Mesendoderm (in vitro differentiated cells): ENCODE measurements at regions not wholly inside any gene's neighbourhood (a gene's known extent, or its start where the extent isn't known, plus 50 kb on each side); places are given as distances from the start of the nearest gene placed in this dataset.
A peak's percentile ranks its signal among the peaks of the same experiment; 100 is the strongest.

Experiments used
- DNase-seq: peaks from one replicate; pipeline ENCODE4 v3.0.0; 2013
- H2AK5ac ChIP-seq: 2 replicates; pipeline ENCODE4 v1.6.1; 2013; ENCODE audit warnings: low read length, inconsistent platforms
- H2BK120ac ChIP-seq: 2 replicates; pipeline ENCODE4 v1.6.1; 2013; ENCODE audit warnings: low read depth, mild to moderate bottlenecking, low read length, moderate library complexity, mixed read lengths
- H2BK15ac ChIP-seq: replicated peaks from 2 replicates; pipeline ENCODE4 v1.6.1; 2013; ENCODE audit warnings: low read depth, mild to moderate bottlenecking, moderate library complexity
- H2BK5ac ChIP-seq: 2 replicates; pipeline ENCODE4 v1.6.1; 2013; ENCODE audit warnings: low read length, inconsistent platforms
- H3K18ac ChIP-seq: 2 replicates; pipeline ENCODE4 v1.6.1; 2013; ENCODE audit warnings: mild to moderate bottlenecking, low read length, mixed read lengths
- H3K23ac ChIP-seq: one replicate; pipeline ENCODE4 v1.6.1; 2013; ENCODE audit warnings: low read length
- H3K27ac ChIP-seq: 2 replicates; pipeline ENCODE4 v1.5.1; 2013; ENCODE audit warnings: low read depth, mild to moderate bottlenecking, inconsistent platforms, low read length, moderate library complexity
- H3K27me3 ChIP-seq: 2 replicates; pipeline ENCODE4 v1.6.1; 2013; ENCODE audit warnings: low read length, control low read depth, mild to moderate bottlenecking, inconsistent platforms; ENCODE audit not compliant: insufficient read depth, poor library complexity
- H3K36me3 ChIP-seq: 2 replicates; pipeline ENCODE4 v1.6.1; 2013; ENCODE audit warnings: low read length, inconsistent platforms; ENCODE audit not compliant: control insufficient read depth, insufficient read depth
- H3K4ac ChIP-seq: one replicate; pipeline ENCODE4 v1.6.1; 2013; ENCODE audit warnings: low read depth, mild to moderate bottlenecking, low read length, moderate library complexity
- H3K4me1 ChIP-seq: 2 replicates; pipeline ENCODE4 v1.6.1; 2013; ENCODE audit warnings: low read depth, low read length, inconsistent platforms; ENCODE audit not compliant: control insufficient read depth
- H3K4me2 ChIP-seq: 2 replicates; pipeline ENCODE4 v1.6.1; 2013; ENCODE audit warnings: low read length
- H3K4me3 ChIP-seq: 2 replicates; pipeline ENCODE4 v1.5.1; 2013; ENCODE audit warnings: mild to moderate bottlenecking, low read length
- H3K56ac ChIP-seq: one replicate; pipeline ENCODE4 v1.6.1; 2013; ENCODE audit warnings: low read length
- H3K79me1 ChIP-seq: 2 replicates; pipeline ENCODE4 v1.6.1; 2013; ENCODE audit warnings: low read length, inconsistent platforms
- H3K79me2 ChIP-seq: 2 replicates; pipeline ENCODE4 v1.6.1; 2013; ENCODE audit warnings: mild to moderate bottlenecking, low read length; ENCODE audit not compliant: control insufficient read depth, insufficient read depth
- H3K9ac ChIP-seq: 2 replicates; pipeline ENCODE4 v1.6.1; 2013; ENCODE audit warnings: low read length, inconsistent platforms
- H4K5ac ChIP-seq: one replicate; pipeline ENCODE4 v1.6.1; 2013; ENCODE audit warnings: low read length
- H4K8ac ChIP-seq: one replicate; pipeline ENCODE4 v1.6.1; 2013; ENCODE audit warnings: low read depth, mild to moderate bottlenecking, control low read depth, low read length, moderate library complexity
- whole genome bisulfite sequencing: extraction: QIAGEN DNeasy Blood & Tissue Kit; methylation state at CpG from one replicate; pipeline ENCODE4 v1.1.7; 2013; ENCODE audit warnings: low lambda C conversion rate, missing lambda C conversion rate; ENCODE audit not compliant: insufficient coverage; ENCODE audit errors: extremely low coverage; 5-methylcytosine and 5-hydroxymethylcytosine counted together

GRCh38 chr4:37138019-37138653 is 106.4 kb upstream of the NWD2 start:
- Histone ChIP-seq H3K79me2 (no peaks in the 10 kb centered on the region), H3K18ac (no peak overlapping the region), H4K5ac (no peak overlapping the region), H3K36me3 (no peaks in the 10 kb centered on the region), H3K9ac (no peak overlapping the region), H3K4me3 (no peak overlapping the region), H3K56ac (no peak overlapping the region), H3K27ac (no peak overlapping the region), H2BK15ac (no peak overlapping the region), H3K79me1 (no peaks in the 10 kb centered on the region), H3K4ac (no peak overlapping the region), H4K8ac (no peak overlapping the region), H3K23ac (no peak overlapping the region), H2BK5ac (no peak overlapping the region), H3K4me2 (no peak overlapping the region), H2AK5ac (no peak overlapping the region), H3K27me3 (no peaks in the 10 kb centered on the region), H2BK120ac (no peak overlapping the region), H3K4me1 (no peaks in the 10 kb centered on the region)
- DNase-seq, result no peak
- WGBS, result no CpG with 5 or more reads among the region's 2 CpGs

DNA sequence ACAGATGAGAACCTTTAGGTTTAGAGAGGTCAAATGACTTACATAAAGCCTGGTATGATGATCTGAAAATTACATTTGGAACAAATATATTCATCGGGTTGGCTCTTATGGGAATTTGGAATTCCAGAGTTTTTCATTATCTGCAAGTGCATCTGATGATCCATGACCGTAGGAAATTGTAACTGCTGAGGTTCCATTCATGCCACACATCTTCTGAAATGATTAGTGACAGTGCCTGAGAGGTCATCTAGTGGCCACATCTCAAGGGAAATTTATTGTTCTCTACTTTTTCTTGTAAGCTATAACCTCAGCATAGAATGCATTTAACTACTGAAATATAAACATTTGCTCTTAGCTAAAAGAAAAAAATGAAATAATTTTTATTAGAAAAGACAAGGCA is 105.8 kb upstream of the NWD2 start:
- Histone ChIP-seq H2BK15ac (no peak overlapping the region), H2AK5ac (no peak overlapping the region), H3K4ac (no peak overlapping the region), H3K4me2 (no peak overlapping the region), H3K18ac (no peak overlapping the region), H2BK120ac (no peak overlapping the region), H3K36me3 (no peaks in the 10 kb centered on the region), H3K4me3 (no peak overlapping the region), H3K27me3 (no peaks in the 10 kb centered on the region), H3K79me2 (no peaks in the 10 kb centered on the region), H3K9ac (no peak overlapping the region), H3K27ac (no peak overlapping the region), H3K23ac (no peak overlapping the region), H4K8ac (no peak overlapping the region), H3K4me1 (no peaks in the 10 kb centered on the region), H3K79me1 (no peaks in the 10 kb centered on the region), H4K5ac (no peak overlapping the region), H3K56ac (no peak overlapping the region), H2BK5ac (no peak overlapping the region)
- DNase-seq, result no peak
- WGBS, result no CpG with 5 or more reads among the region's 2 CpGs

- Histone ChIP-seq H3K79me1 (no peaks in the 10 kb centered on the region), H3K18ac (no peak overlapping the region), H3K9ac (no peak overlapping the region), H3K4me1 (no peaks in the 10 kb centered on the region), H3K27me3 (no peaks in the 10 kb centered on the region), H3K36me3 (no peaks in the 10 kb centered on the region), H2BK120ac (no peak overlapping the region), H4K8ac (no peak overlapping the region), H4K5ac (no peak overlapping the region), H3K56ac (no peak overlapping the region), H3K4me3 (no peak overlapping the region), H2BK15ac (no peak overlapping the region), H2AK5ac (no peak overlapping the region), H3K4ac (no peak overlapping the region), H3K4me2 (no peak overlapping the region), H3K27ac (no peak overlapping the region), H3K79me2 (no peaks in the 10 kb centered on the region), H3K23ac (no peak overlapping the region), H2BK5ac (no peak overlapping the region)
- peak; percentile 61 for DNase-seq
- no CpG with 5 or more reads among the region's 1 CpG for WGBS
Observed at GRCh38 chr4:37139987-37140386, 104.6 kb upstream of the NWD2 start.

DNA sequence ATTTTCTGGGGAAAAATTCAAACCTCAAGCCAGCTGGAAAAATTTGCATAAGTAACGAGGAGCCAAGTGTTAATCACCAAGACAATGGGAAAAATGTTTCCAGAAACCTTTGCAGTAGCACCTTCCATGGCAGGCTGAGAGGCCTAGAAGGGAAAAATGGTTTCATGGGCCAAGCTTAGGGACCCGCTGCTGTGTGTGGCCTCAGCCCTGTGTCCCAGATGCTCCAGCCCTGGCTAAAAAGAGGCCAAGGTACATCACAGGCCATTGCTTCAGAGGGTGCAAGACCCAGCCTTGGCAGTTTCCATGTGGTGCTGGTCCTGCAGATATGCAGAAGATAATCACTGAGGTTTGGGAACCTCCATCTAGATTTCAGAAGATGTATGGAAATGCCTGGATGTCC is 98.3 kb upstream of the NWD2 start:
- Histone ChIP-seq H2BK15ac (no peak overlapping the region), H2BK5ac (no peak overlapping the region), H3K9ac (no peak overlapping the region), H4K8ac (no peak overlapping the region), H3K23ac (no peak overlapping the region), H3K4me2 (no peak overlapping the region), H3K56ac (no peak overlapping the region), H2AK5ac (no peak overlapping the region), H3K79me1 (no peaks in the 10 kb centered on the region), H3K79me2 (no peaks in the 10 kb centered on the region), H3K27ac (no peak overlapping the region), H3K36me3 (no peaks in the 10 kb centered on the region), H4K5ac (no peak overlapping the region), H3K27me3 (no peaks in the 10 kb centered on the region), H3K18ac (no peak overlapping the region), H2BK120ac (no peak overlapping the region), H3K4me1 (no peaks in the 10 kb centered on the region), H3K4me3 (no peak overlapping the region), H3K4ac (no peak overlapping the region)
- WGBS, result no CpG with 5 or more reads among the region's 2 CpGs
- no peak for DNase-seq

DNA sequence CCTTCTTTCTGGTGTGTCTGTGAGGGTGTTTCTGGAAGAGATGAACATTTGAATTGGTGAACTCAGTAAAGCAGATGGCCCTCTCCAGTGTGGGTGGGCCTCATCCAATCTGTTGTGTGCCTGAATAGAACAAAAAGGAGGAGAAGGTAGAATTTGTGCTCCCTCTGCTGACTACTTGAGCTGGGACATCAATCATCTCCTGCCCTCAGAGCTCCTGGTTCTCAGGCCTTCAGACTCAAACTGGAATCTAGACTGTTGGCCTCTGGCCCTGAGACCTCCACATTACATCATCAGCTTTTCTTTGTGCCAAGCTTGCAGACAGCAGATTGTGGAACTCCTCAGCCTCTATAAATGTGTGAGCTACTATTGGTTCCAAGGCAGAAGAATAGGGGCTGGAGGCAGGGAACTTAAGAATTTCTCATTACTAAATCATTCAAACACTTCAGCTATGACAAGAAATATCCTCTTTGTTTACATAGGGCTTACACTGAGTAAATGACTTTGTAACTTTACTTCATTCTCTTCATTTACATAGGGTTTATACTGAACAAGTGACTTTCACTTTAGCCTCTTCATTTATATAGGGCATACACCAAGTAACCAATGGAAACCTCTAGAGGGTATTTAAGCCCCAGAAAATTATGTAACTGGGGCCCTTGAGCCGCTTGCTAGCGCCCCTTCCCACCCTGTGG is 86.9 kb upstream of the NWD2 start:
- Histone ChIP-seq H3K27me3 (no peaks in the 10 kb centered on the region), H3K27ac (no peak overlapping the region), H3K4me3 (no peak overlapping the region), H3K4me1 (no peaks in the 10 kb centered on the region), H4K8ac (no peak overlapping the region), H3K18ac (no peak overlapping the region), H3K23ac (no peak overlapping the region), H3K79me2 (no peaks in the 10 kb centered on the region), H3K36me3 (no peaks in the 10 kb centered on the region), H3K56ac (no peak overlapping the region), H3K79me1 (no peaks in the 10 kb centered on the region), H3K4me2 (no peak overlapping the region), H2AK5ac (no peak overlapping the region), H2BK120ac (no peak overlapping the region), H4K5ac (no peak overlapping the region), H3K9ac (no peak overlapping the region), H2BK15ac (no peak overlapping the region), H2BK5ac (no peak overlapping the region), H3K4ac (no peak overlapping the region)
- WGBS, result no CpG with 5 or more reads among the region's 2 CpGs
- peak; percentile 46 for DNase-seq

GRCh38 chr4:37160653-37161052 is 83.9 kb upstream of the NWD2 start:
- Histone ChIP-seq H3K18ac (no peak overlapping the region), H2BK5ac (no peak overlapping the region), H3K9ac (no peak overlapping the region), H2BK15ac (no peak overlapping the region), H3K4me1 (no peaks in the 10 kb centered on the region), H3K79me2 (no peaks in the 10 kb centered on the region), H4K8ac (no peak overlapping the region), H2AK5ac (no peak overlapping the region), H3K4me3 (no peak overlapping the region), H3K27ac (no peak overlapping the region), H2BK120ac (no peak overlapping the region), H3K56ac (no peak overlapping the region), H3K36me3 (no peaks in the 10 kb centered on the region), H3K4ac (no peak overlapping the region), H3K4me2 (no peak overlapping the region), H3K79me1 (no peaks in the 10 kb centered on the region), H3K27me3 (no peaks in the 10 kb centered on the region), H4K5ac (no peak overlapping the region), H3K23ac (no peak overlapping the region)
- WGBS, result no CpG with 5 or more reads among the region's 8 CpGs
- no peak for DNase-seq
